ENCODE measurements at regions not wholly inside any gene's neighbourhood (a gene's known extent, or its start where the extent isn't known, plus 50 kb on each side); places are given as distances from the start of the nearest gene placed in this dataset.
"Not testable (repeated sequence)": the region's sequence is repeated elsewhere in the genome, so short reads cannot be mapped to it uniquely, and the experiment has no call there.

DNA sequence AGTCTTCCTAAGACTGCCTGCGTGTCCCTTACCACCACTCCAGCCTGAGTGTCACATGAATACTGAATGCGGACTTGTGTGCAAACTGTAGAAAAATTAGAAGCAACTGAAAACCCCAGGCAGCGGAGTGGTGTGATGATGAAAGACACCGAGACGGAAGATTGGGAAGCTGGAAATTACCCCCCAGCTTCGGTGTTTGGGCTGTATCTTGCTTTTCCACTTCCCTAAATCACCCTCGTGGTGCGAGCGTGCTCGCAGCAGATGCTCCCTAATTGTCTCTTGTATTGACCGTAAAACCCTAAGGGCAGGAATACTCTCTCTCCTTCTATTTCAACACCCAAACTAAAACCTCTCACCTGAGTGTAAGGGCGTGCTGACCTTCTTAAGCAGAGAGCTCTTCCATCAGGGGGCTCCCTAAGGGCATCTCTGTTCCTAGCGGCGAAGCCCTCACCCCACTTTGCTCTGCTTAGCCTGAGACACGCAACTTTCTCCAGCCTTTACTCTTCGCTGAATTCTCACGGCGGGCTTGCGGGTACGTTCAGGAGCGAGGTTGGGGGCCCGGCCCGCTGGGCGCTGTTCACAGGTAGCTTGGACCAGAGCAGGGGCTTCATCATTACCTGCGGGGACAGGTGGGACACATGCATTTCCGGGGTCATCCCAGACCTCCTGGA is 62.4 kb downstream of the CRYBB2 start:
- no peak for DNase-seq

DNA sequence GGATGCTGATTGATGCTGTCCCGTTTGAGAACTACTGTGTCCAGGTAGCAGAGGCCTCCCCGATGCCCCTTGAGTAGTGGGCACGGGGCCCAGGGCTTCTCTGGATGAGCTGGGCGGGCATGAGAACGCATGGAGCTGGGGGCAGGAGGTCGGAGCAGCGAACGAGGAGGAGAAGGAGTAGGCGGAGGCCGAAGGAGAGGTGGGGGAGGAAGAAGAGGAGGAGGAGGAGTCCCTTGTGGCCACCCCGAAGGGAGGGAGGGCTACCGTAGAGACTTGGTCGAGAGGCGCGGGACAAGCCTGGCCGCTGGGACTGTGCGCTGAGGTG is 62.9 kb downstream of the CRYBB2 start:
- no peak for DNase-seq

DNA sequence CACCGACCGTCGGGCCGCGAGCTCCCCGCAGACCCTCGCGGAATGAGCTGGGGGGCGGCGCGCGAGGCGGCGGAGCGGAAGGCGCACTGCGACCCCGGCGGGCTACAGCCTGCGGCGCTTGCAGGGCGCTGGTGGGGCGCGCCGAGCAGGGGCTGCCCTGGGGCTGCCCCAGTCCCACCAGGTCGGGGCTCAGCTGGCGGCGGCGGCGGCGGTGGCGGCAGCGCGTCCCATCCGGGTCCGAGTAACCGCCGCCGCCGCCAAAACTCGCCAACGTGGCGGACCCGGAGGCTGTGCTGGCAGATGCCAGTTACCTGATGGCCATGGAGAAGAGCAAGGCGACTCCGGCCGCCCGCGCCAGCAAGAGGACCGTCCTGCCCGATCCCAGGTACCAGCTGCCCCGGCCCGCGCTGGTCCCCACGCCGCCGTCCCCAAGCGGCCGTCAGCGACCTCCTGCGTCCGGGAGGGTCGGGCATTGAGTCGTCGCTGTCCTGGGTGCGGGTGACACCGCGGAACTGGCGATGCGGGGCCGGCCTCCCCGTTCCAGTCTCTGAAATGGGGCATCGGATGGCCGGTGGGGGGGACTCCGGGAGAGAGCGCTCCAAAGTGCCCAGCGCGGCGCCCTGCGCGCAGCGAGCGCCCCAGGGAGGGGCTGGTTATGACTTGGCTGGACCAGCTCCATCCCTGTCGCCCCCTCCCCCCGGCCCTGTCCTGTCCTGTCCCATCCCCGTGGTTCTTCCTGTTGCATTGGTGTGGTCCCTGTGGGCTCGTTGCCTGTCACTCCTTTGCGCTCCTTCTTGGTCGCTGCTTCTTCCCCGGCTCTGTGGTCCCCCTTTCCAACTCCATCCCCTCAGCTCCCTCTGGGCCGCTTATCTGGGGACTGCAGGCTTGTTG is 63.5 kb downstream of the CRYBB2 start:
- DNase-seq = no peak

DNA sequence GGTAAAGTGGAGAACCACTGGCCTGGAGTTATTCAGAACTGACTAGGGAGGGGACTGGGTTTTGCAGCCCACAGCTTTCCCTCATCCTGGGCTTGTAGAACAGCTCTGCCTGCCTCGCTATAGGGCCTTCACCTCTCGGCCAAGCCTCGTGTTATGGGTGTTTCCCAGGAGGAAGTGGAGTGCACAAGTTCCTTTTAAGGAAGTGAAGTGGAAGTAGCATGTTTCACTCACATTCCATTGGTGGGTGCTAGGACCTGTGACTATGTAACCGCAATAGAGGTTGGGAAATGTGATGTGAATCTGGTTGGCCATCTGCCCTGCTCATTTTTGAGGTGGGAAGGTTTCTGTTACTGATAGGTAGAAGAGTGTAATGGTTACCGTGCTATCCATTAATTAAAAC is 69.0 kb downstream of the CRYBB2 start:
- DNase-seq = not testable (repeated sequence)

DNA sequence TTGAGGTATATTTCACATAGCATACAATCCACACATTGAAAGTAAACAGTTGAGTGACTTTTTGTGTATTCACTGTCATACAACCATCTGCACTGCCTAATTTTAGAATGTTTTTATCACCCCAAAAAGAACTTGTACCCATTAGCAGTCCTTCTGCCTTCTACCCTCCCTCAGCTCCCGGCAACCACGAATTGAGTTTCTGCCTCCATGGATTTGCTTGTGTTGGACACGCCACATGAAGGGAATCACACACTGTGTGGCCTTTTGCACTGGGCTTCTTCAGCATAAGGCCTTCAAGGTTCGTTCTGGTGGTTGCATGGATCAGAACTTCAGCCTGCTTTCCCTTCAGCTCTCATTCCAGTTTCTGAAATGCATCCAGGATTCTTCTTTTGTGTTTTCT is 82.5 kb downstream of the CRYBB2 start:
- DNase-seq = not testable (repeated sequence)

DNA sequence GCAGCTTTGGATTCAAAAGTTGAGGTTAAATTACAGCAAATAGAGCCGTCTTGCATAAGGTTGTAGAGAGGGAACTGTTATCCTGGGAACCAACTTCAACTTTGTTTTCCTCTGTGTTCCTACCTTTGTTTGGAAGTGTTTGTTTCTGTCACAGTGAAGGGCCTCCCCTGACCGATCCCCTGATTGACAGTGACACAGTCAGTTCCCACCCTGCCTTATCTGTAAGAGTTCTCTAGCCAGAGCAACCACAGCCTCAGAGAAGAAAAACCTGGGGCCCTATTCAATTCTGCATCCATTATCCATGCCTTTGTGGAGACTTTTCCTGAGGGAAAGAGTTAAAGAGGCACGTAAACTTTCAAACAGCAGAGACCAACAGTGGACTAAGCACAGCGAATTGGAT is 90.1 kb downstream of the CRYBB2 start:
- not testable (repeated sequence) for DNase-seq

DNA sequence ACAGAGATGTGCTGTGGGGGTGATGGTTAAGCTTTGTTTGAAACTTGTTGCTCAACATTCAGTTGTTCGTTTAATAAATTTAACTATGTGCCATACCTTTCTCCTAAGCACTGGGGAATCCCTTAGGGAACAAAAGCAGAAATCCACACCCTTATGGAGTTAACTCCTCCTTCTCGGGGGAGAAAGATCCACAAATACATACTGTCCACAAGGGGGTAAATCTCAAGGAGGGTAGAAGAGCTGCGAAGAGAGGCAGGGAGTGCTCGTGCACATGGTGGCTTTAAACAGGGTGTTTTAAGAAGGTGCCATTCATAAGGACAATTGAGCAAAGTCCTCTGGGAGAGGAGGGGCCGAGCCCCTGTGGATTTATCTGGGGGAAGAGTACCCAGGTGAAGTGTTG is 92.5 kb downstream of the CRYBB2 start:
- DNase-seq = not testable (repeated sequence)

DNA sequence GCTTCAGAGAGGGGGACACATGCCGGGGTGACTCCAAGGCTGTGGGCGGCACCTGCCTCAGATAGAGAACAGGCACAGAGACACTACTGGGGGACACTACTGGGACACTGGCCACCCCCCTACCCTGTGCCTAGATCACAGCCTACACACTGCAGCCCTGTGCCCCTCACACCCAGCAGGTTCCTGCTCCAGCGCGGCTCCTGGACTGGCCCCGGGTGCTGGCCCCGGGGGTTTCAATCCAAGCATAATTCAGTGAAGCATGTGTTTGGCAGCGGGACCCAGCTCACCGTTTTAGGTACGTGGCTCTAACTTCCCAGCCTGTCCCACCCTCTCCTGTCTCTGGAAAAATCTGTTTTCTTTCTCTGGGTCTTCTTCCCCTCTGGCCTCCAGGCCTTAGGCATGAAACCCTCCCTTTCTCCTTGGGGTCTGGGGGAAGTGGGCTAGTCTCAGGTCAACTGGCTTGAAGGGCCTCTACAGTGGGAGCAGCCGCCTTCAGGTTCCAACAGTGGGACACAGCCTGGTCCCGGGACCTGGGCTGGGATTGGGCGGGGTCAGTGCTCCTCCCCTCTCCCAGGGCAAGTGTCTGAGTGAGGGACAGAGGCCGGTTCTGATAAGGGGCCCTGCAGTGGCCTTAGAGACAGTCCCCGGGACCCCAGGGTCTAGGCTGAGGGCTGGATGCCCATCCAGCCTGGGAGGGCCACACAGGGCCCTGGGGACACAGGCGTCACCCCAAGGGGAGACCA is 98.8 kb downstream of the CRYBB2 start:
- DNase-seq = no peak

DNA sequence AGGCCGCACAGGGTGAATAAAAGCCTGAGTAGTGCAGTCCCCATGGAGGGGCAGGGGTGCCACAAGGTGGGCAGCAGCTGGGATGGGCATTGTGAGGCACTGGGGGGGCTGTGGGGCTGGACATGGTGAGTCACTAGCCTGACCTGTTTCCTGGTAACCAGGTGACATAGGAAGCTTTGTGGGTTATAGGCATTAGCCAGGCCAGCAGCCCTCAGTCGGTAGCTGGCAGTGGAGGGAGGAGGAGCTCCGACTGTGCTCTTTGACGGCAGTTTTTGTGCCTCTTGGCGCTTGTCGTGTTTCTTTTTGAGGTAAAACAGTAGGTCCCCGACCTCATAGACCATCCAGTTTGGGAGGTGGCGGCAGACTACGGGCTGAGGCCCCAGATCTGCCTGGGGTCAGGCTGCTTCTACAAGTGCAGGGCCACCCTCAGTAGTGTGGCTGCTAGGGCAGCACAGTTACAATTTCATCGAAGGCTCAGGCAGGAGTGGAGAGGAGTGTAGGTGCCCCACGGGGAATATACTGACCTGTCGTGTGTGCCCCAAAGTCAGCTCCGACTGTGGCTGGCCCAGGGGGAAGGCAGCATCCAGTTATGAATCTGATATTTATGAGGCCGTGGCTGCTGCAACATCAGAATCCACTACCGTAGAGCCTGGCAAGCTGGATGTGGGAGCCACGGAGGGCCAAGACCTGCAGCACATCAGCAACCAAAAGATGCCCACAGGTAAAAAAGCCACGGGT is 107.7 kb downstream of the CRYBB2 start:
- no peak for DNase-seq

DNA sequence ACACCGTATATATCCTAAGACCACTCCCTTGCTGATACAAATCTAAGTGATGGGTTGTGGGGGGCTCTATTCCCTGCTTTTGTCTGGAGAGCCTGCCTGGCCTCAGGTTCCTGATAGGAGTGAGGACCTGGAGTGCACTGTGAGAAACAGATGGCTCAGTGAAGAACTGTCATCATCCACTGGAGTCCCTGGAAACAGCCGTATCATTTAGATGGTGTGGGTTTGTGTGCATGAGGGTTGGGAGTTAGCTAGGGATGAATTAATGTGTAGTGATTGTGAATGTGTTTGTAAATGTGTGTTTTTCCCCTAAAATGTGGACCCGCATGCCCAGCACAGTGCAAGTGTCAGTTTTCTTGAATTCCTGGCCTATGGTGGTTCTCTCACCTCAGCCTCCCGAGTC is 111.6 kb downstream of the CRYBB2 start:
- no peak for DNase-seq

DNA sequence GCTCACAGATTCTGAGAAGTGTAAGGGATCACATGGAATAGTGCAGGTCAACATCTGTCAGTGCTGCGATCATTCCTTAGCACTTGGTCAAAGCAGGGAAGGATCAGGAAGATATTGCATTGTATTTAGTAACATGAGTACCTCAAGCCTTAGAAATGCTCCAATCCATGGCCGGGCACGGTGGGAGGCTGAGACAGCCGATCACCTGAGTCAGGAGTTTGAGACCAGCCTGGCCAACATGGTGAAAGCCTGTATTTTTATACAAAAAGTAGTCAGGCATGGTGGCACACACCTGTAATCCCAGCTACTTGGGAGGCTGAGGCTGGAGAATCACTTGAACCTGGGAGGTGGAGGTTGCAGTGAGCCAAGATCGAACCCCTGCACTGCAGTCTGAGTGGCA is 112.5 kb downstream of the CRYBB2 start:
- not testable (repeated sequence) for DNase-seq

DNA sequence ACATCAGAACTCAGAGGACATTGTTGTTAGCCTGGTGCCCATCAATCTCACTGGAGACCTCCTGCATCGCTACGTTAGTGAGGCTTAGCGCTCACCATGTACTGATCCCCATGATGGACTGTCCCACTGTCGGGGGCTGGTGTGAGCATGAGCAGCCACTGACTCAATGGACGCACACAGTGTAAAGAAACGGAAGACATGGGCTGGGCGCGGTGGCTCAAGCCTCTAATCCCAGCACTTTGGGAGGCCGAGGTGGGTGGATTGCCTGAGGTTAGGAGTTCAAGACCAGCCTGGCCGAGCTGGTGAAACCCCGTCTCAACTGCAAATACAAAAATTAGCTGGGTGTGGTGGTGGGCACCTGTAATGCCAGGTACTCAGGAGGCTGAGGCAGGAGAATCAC is 112.9 kb downstream of the CRYBB2 start:
- no peak for DNase-seq

DNA sequence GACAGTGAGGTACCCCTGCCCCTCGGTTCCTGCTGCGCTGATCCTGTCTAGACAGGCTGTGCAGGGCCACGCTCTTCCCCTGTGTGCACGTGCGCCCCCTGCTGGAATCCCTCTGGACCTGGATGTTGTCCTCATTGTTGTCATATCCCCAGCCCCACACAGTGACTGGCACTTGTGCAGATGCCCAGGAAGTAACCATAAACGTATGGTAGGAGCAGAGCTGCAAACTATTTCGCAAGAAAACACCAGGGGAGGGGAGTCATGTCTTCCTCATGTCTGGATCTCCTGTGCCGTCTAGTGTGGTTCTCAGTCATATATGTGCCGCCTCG is 114.7 kb downstream of the CRYBB2 start:
- DNase-seq = peak; percentile 44

DNA sequence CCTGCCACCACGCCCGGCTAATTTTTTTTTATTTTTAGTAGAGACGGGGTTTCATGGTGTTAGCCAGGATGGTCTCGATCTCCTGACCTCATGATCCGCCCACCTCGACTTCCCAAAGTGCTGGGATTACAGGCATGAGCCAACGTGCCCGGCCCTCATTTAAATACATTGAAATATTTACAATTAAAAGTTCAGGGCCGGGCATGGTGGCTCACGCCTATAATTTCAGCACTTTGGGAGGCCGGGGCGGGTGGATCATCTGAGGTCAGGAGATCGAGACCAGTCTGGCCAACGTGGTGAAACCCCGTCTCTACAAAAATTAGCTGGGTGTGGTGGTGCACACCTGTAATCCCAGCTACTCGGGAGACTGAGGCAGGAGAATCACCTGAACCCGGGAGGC is 115.2 kb downstream of the CRYBB2 start:
- not testable (repeated sequence) for DNase-seq

DNA sequence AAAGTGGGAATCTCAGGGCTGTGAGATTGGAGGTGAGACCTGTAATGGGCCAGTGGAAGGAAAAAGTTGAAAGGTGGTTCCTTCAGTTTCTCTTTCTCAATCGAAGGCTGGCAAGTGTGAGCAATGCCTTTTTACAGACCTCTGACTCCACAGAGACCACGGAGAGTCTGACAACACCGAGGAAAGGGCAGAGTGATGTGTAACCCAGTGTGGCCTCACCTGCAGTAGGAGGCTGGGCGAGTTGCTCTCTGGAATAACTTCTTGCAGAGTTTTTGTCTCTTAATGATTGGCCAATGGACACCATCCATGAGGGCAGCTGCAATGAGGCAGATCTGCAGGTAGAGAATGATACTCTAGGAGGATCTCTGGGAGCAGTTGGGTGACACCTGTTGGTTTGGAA is 115.8 kb downstream of the CRYBB2 start:
- not testable (repeated sequence) for DNase-seq

DNA sequence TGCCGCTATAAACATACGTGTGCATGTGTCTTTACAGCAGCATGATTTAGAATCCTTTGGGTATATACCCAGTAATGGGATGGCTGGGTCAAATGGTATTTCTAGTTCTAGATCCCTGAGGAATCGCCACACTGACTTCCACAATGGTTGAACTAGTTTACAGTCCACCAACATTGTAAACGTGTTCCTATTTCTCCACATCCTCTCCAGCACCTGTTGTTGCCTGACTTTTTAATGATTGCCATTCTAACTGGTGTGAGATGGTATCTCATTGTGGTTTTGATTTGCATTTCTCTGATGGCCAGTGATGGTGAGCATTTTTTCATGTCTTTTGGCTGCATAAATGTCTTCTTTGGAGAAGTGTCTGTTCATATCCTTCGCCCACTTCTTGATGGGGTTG is 121.1 kb downstream of the CRYBB2 start:
- not testable (repeated sequence) for DNase-seq

DNA sequence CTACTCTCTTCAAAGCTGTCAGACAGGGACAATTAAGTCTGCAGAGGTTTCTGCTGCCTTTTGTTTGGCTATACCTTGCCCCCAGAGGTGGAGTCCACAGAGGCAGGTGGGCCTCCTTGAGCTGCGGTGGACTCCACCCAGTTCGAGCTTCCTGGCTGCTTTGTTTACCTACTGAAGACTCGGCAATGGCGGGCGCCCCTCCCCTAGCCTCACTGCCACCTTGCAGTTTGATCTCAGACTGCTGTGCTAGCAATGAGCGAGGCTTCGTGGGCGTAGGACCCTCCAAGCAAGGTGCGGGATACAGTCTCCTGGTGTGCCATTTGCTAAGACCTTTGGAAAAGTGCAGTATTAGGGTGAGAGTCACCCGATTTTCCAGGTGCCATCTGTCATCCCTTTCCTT is 124.9 kb downstream of the CRYBB2 start:
- not testable (repeated sequence) for DNase-seq

DNA sequence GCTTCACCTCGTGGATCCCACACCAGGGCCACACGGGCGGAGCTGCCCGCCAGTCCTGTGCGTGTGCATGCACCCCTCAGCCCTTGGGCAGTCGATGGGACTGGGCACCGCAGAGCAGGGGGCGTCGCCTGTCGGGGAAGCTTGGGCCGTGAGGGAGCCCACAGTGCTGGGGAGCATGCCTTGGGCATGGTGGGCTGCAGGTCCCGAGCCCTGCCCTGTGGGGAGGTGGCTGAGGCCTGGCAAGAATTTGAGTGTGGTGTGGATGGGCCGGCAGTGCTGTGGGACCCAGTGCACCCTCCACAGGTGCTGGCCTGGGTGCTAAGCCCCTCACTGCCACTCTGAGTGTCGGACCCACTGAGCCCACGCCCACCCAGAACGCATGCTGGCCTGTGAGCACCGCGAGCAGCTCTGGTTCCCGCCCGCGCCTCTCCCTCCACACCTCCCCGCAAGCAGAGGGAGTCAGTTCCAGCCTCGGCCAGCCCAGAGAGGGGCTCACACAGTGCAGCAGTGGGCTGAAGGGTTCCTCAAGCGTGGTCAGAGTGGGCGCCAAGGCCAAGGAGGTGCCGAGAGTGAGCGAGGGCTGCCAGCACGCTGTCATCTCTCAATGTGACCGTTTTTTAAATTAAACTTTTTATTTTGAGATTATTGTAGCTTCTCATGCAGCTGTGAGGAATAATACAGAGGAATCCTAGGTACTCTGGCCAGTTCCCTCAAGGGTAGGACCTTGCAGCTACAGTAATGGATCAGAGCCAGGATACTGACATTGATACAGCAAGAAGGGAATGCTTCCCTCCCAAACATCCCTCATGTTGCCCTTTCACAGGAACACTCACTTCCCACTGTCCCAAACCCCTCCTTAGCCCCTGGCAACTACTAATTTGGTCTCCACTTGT is 127.7 kb downstream of the CRYBB2 start:
- DNase-seq = no peak

DNA sequence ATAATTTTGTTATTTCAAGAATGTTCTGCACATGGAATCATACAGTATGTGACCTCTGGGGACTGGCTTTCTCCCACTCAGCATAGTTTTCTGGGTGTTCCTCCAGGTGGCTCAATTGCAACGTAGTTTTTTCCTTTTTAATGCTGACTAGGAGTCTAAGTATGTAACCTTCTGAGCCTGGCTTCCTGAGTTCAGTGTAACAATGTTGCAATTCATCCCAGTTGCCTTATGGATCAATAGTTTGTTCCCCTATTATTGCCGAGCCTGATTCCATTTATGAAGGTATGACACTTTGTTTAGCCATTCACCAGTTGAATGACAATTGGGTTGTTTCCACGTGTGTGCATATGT is 128.3 kb downstream of the CRYBB2 start:
- DNase-seq = no peak

DNA sequence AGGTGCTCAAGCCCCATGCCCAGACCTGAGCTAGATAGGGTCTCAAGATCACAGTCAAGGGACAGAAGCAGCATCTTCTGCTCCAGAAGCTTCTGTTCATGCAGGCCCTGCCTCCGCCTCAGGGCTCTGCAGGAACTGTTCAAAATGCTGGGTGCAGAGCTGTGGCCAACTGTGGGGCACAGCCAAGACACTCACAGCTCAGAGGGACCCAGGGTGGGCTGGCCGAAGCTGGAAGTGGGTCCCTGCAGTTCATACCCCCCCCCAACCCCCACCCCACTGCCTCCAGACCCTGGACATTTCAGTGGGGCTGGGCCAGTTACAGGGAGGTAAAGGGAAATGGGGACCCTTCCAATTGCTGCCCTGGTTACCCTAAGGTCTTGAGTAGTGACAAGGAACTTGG is 129.0 kb downstream of the CRYBB2 start:
- no peak for DNase-seq

DNA sequence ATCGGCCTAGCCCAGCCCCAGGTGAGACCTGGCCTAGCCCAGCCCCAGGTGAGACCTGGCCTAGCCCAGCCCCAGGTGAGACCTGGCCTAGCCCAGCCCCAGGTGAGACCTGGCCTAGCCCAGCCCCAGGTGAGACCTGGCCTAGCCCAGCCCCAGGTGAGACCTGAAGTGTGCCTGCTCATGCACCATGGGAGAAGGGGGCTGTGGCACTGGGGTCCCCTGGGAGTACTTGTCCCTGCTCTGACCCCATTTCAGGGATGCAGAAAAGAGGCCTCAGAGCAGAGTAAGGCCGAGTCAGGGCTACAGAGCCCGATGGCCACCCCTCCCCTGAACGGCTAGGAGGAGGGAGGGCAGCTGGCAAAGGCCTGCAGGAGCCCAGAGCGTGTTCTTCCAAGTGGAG is 129.6 kb downstream of the CRYBB2 start:
- not testable (repeated sequence) for DNase-seq

DNA sequence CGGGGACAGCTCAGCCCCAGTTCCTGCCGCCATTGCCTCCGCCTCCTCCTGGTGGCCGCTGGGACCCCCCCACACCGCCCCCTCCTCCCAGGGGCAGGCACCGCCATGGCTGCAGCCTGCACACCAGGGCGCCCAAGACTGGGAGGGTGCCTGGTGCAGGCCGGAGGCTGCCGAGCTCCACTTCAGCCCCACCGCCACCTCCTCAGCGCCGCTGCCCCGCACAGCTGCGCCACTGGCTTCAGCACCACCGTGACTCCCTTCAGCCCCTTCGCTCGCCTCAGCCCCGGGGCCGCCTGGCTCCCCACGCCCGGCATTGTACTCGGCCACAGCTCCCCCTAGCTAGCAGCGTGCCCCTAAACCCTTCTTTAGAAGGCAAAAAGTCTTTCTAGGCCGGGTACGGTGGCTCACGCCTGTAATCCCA is 131.1 kb downstream of the CRYBB2 start:
- DNase-seq = no peak
